ENCODE measurements at regions not wholly inside any gene's neighbourhood (a gene's known extent, or its start where the extent isn't known, plus 50 kb on each side); places are given as distances from the start of the nearest gene placed in this dataset.
"Not testable (repeated sequence)": the region's sequence is repeated elsewhere in the genome, so short reads cannot be mapped to it uniquely, and the experiment has no call there.

- TF ChIP-seq CTCF (conservative IDR thresholded peaks at IDR 0.05; ENCODE audit: low read length); EZH2phosphoT487 (IDR thresholded peaks at IDR 0.05; ENCODE audit: borderline replicate concordance, low read depth, low read length): not testable (repeated sequence)
Measured at GRCh38 chr7:65074959-65075358, 68.5 kb upstream of the ERV3-1 start.
